ENCODE measurements at regions not wholly inside any gene's neighbourhood (a gene's known extent, or its start where the extent isn't known, plus 50 kb on each side); places are given as distances from the start of the nearest gene placed in this dataset.

DNA sequence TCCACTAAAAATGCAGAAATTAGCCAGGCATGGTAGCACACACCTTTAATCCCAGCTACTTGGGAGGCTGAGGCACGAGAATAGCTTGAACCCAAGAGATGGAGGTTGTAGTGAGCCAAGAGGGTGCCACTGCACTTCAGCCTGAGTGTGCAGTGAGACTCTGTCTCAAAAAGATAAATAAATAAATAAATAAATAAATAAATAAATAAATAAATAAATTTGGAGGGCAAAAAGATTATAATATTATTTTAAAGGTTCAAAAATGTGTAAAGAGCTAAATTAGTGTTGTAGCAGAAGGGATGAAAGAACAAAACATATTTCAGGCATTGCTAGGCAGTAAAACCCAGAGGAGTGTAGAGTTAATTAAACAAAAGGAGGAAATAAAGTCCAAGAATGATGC lies 1136.4 kb upstream of the CDH2 start:
- TF ChIP-seq, protein P1, sequence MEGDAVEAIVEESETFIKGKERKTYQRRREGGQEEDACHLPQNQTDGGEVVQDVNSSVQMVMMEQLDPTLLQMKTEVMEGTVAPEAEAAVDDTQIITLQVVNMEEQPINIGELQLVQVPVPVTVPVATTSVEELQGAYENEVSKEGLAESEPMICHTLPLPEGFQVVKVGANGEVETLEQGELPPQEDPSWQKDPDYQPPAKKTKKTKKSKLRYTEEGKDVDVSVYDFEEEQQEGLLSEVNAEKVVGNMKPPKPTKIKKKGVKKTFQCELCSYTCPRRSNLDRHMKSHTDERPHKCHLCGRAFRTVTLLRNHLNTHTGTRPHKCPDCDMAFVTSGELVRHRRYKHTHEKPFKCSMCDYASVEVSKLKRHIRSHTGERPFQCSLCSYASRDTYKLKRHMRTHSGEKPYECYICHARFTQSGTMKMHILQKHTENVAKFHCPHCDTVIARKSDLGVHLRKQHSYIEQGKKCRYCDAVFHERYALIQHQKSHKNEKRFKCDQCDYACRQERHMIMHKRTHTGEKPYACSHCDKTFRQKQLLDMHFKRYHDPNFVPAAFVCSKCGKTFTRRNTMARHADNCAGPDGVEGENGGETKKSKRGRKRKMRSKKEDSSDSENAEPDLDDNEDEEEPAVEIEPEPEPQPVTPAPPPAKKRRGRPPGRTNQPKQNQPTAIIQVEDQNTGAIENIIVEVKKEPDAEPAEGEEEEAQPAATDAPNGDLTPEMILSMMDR (conservative IDR thresholded peaks at IDR 0.05), result no peak
- no peak for TF ChIP-seq ZFX (IDR thresholded peaks at IDR 0.05)
